ENCODE measurements at regions not wholly inside any gene's neighbourhood (a gene's known extent, or its start where the extent isn't known, plus 50 kb on each side); places are given as distances from the start of the nearest gene placed in this dataset.

DNA sequence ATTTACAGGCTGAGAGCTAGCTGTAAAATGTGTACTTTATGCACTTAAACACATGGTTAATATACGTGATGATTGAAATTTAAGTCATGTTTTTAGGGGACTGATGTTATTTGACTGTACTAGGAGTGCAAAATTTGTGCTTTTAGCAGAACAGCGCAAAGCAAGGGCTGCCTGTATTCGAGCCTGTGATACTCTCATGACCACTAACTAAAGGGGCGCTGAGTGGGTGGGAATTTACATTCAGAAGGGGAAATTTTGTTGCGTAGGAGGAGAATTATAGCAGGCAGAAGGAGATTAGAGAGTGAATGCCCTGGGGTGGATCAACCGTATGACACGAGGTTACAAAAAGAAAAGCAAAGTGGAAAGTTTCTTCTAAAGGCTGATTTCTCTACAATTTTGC is 271.8 kb upstream of the HTR2A start:
- DNase-seq (ENCODE audit: low spot score) = peak; percentile 46

- peak; percentile 13 for DNase-seq (ENCODE audit: low spot score)
Measured at GRCh38 chr13:47168066-47168465, 271.2 kb upstream of the HTR2A start.

DNA sequence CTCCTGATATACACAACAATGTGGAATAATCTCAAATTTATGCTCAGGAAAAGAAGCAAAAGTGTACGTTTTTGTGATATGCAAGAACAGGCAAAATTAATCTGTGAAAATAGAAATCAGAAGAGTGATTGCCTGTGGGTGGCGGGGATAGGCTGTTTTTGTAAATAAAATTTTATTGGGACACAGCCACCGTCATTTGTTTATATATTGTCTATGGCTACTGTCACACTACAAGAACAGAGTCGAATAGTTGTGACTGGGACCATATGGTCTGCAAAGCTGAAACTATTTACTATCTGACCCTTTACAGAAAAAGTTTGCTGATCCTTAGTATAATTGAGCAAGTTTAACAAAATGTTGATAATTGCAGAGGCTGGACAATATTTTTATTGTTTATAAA is 269.5 kb upstream of the HTR2A start:
- DNase-seq (ENCODE audit: low spot score) = no peak

DNA sequence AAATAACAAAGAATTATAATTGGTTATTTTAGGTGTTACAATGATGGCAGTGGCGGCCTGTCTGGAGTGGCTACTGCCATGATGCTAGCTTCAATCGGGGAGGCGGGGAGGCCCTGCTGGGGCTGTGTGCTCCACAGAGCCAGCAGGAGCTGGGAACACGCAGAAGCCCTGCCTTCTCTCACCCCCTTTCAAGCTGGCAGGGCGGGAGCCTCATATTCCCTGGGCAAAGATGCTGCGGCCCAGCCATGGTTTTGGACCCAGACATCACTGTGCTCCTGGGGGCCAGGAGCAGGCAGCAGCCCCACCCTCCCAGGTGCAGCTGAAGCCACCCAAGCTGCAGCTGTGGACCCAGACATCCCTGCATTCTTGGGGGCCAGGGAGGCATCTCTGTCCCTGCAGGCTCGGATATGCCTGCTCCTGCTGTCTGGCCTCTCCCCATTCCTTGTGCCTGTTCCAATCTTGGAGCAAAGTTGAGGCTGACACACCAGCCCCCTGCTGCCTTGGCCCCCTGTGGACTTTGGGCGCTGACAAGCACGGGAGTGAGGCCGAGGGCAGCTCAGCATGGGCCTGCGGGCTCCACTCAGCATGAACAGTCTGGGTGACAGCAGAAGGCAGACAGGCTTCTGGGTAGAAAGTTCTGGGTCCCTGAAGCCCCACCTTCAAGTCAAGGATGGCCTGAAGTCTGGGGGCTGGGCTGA is 263.1 kb upstream of the HTR2A start:
- no peak for DNase-seq (ENCODE audit: low spot score)

DNA sequence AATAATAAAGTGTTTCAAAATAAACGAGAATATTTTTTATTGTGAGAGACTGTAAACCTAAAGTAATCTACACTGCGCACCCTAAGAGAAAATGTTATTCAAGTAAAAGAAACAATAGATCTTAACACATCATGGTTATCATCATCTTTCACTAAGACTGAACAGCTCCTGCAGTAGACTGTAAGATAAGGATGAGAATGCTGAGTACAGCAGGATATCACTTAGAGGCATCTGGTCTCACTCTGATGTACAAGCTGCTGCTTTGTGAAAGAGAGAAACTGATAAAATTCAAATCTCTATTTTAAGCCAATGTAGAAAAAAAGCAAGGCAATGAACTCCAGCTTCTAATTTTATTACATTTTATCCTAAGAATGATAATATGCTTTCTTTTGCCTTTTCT is 261.7 kb upstream of the HTR2A start:
- no peak for DNase-seq (ENCODE audit: low spot score)

DNA sequence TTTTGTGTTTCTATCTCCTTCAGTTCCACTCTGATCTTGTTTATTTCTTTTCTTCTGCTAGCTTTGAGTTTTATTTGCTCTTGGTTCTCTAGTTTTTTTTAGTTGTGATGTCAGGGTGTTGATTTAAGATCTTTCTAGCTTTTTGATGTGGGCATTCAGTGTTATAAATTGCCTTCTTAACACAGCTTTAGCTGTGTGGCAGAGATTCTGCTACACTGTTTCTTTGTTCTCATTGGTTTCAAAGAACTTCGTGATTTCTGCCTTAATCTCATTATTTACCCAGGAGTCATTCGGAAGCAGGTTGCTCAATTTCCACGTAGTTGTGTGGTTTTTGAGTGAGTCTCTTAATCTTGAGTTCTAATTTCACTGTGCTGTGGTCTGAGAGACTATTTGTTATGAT is 251.7 kb upstream of the HTR2A start:
- DNase-seq (ENCODE audit: low spot score) = no peak

- no peak for DNase-seq (ENCODE audit: low spot score)
Measured at GRCh38 chr13:47147812-47148119, 250.9 kb upstream of the HTR2A start.

GRCh38 chr13:47146991-47147811 is 250.3 kb upstream of the HTR2A start:
- no peak for DNase-seq (ENCODE audit: low spot score)

DNA sequence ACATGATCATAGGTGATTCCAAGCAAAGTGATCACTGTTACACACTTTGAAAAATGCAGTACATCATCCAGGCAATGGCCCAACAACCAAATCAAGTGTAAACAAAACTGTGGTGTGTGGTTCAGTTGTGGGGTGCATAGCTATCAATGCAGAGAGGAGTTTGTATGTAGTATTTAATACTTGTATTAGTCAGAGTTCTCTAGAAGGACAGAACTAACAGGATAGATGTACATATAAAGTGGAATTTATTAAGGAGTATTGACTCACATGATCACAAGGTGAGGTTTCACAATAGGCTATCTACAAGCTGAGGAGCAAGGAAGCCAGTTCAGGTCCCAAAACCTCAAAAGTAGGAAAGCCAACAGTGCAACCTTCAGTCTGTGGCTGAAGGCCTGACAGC is 249.3 kb upstream of the HTR2A start:
- no peak for DNase-seq (ENCODE audit: low spot score)

GRCh38 chr13:47144782-47145181 is 247.9 kb upstream of the HTR2A start:
- DNase-seq (ENCODE audit: low spot score) = no peak

- no peak for DNase-seq (ENCODE audit: low spot score)
Measured at GRCh38 chr13:47142105-47142504, 245.3 kb upstream of the HTR2A start.

DNA sequence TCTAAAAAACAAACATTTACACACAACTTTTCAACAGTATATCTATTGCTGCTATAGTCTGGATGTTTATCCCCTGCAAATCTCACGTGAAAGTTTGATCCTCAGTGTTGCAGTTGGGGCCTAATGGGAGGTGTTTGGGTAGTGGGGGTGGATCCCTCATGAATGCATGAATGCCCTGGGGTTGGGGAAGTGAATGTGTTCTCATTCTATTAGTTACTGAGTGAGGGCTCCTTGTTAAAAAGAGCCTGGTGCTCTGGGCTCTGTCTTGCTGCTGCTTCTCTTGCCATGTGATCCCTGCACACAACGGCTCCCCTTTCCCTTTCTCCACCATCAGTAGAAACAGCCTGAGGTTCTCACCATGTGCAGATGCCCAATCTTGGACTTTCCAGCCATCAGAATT is 242.7 kb upstream of the HTR2A start:
- no peak for DNase-seq (ENCODE audit: low spot score)

GRCh38 chr13:47136504-47136941 is 239.7 kb upstream of the HTR2A start:
- DNase-seq (ENCODE audit: low spot score) = no peak

- no peak for DNase-seq (ENCODE audit: low spot score)
Measured at GRCh38 chr13:47135800-47136503, 239.1 kb upstream of the HTR2A start.

DNA sequence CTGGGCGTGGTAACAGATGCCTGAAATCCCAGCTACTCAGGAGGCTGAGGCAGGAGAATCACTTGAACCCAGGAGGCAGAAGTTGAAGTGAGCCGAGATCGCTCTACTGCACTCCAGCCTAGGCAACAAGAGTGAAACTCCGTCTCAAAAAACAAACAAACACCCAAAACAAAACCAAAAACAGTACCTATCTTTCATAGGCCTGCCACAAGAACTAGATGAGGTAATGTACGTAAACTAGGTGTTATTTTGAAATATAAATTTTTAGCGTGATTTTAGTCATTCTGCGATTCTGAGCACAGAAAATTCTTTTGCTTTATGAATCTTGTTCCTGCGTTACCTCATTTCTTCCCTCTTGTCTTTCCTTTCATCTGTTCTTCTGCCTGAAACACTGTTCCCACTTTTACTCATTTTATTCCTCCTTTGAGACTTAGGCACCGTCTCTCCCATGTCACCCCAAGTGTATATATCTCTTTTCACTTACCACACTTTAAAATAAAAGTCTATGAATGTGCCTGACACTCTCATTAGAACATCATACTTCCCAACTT is 238.2 kb upstream of the HTR2A start:
- no peak for DNase-seq (ENCODE audit: low spot score)

- DNase-seq (ENCODE audit: low spot score) = no peak
Measured at GRCh38 chr13:47133011-47133445, 236.2 kb upstream of the HTR2A start.

DNA sequence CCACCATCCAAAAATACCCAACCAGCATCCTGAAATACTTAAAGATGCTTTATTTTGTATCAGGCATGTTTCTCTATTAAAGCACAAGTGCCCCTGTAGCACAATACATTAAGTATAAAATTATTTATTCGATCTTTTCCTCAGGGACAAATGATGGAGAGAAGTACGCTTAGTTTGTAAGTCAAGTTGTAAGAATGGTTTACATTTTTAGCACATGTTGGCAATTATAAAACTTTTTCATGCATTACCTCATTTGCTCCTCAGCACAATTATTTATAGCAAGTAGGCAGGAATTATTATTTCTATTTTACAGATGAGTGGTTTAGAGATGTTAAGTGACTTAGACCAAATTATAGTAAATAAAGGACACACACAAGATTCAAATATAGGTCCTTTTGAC is 232.6 kb upstream of the HTR2A start:
- DNase-seq (ENCODE audit: low spot score) = no peak

- no peak for DNase-seq (ENCODE audit: low spot score)
Measured at GRCh38 chr13:47126432-47126831, 229.6 kb upstream of the HTR2A start.

- DNase-seq (ENCODE audit: low spot score) = no peak
Measured at GRCh38 chr13:47121092-47121763, 224.4 kb upstream of the HTR2A start.

DNA sequence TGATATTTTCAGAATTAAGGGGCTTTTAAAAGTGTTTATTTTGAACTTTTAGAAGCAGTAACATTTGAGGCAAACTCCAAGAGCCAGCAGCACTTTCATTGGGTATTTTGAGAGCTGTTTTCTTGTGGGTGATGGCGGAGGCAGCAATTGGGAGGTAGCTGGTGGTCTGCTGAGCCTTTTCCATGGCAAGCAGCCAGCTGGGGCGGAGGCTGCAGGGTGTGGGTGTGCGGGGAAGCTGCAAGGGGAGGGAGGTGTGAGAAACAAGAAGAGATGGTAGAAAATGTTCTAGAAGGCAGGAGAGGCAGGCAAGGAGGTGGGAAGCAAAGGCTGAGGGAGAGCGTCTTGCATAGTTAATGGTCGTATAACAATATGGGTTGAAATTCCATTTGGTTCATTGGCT is 223.4 kb upstream of the HTR2A start:
- peak; percentile 11 for DNase-seq (ENCODE audit: low spot score)

DNA sequence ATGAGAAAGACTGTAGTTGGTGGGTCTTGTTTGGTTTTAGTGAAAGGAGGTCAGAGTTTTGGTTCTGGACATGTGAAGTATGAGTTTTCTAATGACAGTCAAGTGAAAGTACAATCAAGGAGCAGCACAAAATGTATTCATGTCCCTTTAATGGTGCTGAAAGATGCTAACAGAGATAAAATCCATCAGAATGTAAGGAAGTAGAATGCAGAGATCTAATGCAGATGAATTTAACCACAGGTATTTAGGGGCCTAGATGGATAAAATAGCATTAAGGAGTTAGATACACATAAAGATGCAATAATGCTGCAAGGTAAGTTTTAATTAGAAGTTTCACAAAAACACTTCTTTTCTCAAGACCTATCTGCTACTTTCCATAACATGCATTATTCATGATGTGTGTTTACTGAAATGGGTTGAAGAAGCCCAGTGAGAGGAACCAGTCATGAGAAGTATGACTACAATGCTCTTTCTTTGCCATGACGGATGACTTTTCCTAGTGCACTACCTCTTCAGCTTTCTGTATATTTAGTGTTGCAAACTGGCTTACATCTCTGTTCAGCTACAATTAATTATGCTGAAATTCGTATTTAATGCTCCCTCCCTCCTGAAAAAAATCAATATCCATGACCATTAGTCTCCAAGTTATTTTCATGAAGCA is 222.9 kb upstream of the HTR2A start:
- DNase-seq (ENCODE audit: low spot score) = no peak

- no peak for DNase-seq (ENCODE audit: low spot score)
Measured at GRCh38 chr13:47117268-47117667, 220.4 kb upstream of the HTR2A start.
